ENCODE measurements at regions not wholly inside any gene's neighbourhood (a gene's known extent, or its start where the extent isn't known, plus 50 kb on each side); places are given as distances from the start of the nearest gene placed in this dataset.

- TF ChIP-seq POLR2A (IDR thresholded peaks at IDR 0.05) = no peak
- no peak for TF ChIP-seq CTCF (IDR thresholded peaks at IDR 0.05)
- no peak for TF ChIP-seq POLR2AphosphoS5 (IDR thresholded peaks at IDR 0.05; ENCODE audit: insufficient read depth in 1 of 2, low read depth in 1 of 2)
Measured at GRCh38 chr22:27466778-27467438, 334.6 kb downstream of the MN1 start.

All from vagina (tissue), 2 donors.